IMR-90 (cell line): ENCODE measurements at regions not wholly inside any gene's neighbourhood (a gene's known extent, or its start where the extent isn't known, plus 50 kb on each side); places are given as distances from the start of the nearest gene placed in this dataset.

Source experiments
- ATAC-seq: fragments of 200-7000 bp; cut with Tn5 transposase; 2 replicates; pipeline ENCODE4 v1.9.1; 2020; ENCODE audit warnings: low read depth, mild to moderate bottlenecking, moderate library complexity
- BruUV-seq: library from RNA; stranded (reverse); fragments of 400-500 nt; replicated peaks from 2 replicates; lab custom pipeline; 2021; lab: Mats Ljungman, UMichigan
- CTCF ChIA-PET: fragments of 300-600 bp; formaldehyde crosslinking; extraction: SDS; loops from one replicate; lab custom pipeline; 2021; ENCODE audit warnings: antibody characterized with exemption; lab: Yijun Ruan, JAX
- POLR2A ChIA-PET: fragments of 300-600 bp; sonication (Branson Sonifier 250); formaldehyde crosslinking; loops from one replicate; lab custom pipeline; 2022; ENCODE audit warnings: antibody characterized with exemption; ENCODE audit not compliant: unreplicated experiment; lab: Charles Lee
- DNase-seq: peaks from one replicate; pipeline ENCODE4 v3.0.0; 2013
- H2AFZ ChIP-seq: replicated peaks from 2 replicates; pipeline ENCODE3; 2013; ENCODE audit warnings: low read length, mild to moderate bottlenecking; ENCODE audit not compliant: poor library complexity
- H2AK5ac ChIP-seq: 2 replicates; pipeline ENCODE4 v1.6.1; 2013; ENCODE audit warnings: low read depth, low read length, inconsistent platforms
- H2AK9ac ChIP-seq: replicated peaks from 2 replicates; pipeline ENCODE3; 2013; ENCODE audit warnings: mild to moderate bottlenecking, low read depth, low read length, moderate library complexity; ENCODE audit not compliant: poor library complexity
- H2BK120ac ChIP-seq: 2 replicates; pipeline ENCODE4 v1.6.1; 2013; ENCODE audit warnings: low read depth, low read length, inconsistent platforms
- H2BK15ac ChIP-seq: 3 replicates; pipeline ENCODE4 v1.6.1; 2013; ENCODE audit warnings: low read depth, low read length, inconsistent platforms
- H2BK20ac ChIP-seq: 2 replicates; pipeline ENCODE4 v1.6.1; 2013; ENCODE audit warnings: low read depth, mild to moderate bottlenecking, inconsistent platforms, low read length, moderate library complexity
- H2BK5ac ChIP-seq: 2 replicates; pipeline ENCODE4 v1.6.1; 2013; ENCODE audit warnings: mild to moderate bottlenecking, low read depth, low read length, inconsistent platforms; ENCODE audit not compliant: poor library complexity, severe bottlenecking
- H3K14ac ChIP-seq: replicated peaks from 2 replicates; pipeline ENCODE4 v1.6.1; 2013; ENCODE audit warnings: low read depth, low read length, inconsistent platforms
- H3K18ac ChIP-seq: 2 replicates; pipeline ENCODE4 v1.6.1; 2013; ENCODE audit warnings: low read depth, low read length, control low read depth
- H3K23ac ChIP-seq: 2 replicates; pipeline ENCODE4 v1.6.1; 2013; ENCODE audit warnings: low read depth, low read length, inconsistent platforms
- H3K27ac ChIP-seq: 2 replicates; pipeline ENCODE4 v1.5.1; 2013; ENCODE audit warnings: mild to moderate bottlenecking, control low read depth, low read length; ENCODE audit not compliant: insufficient read depth
- H3K27me3 ChIP-seq: 2 replicates; pipeline ENCODE4 v1.6.1; 2013; ENCODE audit warnings: low read length; ENCODE audit not compliant: control insufficient read depth, insufficient read depth
- H3K36me3 ChIP-seq: 2 replicates; pipeline ENCODE4 v1.6.1; 2013; ENCODE audit warnings: low read length, mixed read lengths; ENCODE audit not compliant: control insufficient read depth, insufficient read depth
- H3K4ac ChIP-seq: 2 replicates; pipeline ENCODE4 v1.6.1; 2013; ENCODE audit warnings: low read depth, low read length, inconsistent platforms
- H3K4me1 ChIP-seq: 2 replicates; pipeline ENCODE4 v1.6.1; 2013; ENCODE audit warnings: low read length, mixed read lengths; ENCODE audit not compliant: control insufficient read depth, insufficient read depth
- H3K4me2 ChIP-seq: 2 replicates; pipeline ENCODE4 v1.6.1; 2013; ENCODE audit warnings: low read depth, mild to moderate bottlenecking, control low read depth, low read length, moderate library complexity
- H3K4me3 ChIP-seq: 2 replicates; pipeline ENCODE4 v1.5.1; 2013; ENCODE audit warnings: low read depth, mild to moderate bottlenecking, control low read depth, low read length, moderate library complexity; ENCODE audit not compliant: insufficient read depth
- H3K56ac ChIP-seq: 2 replicates; pipeline ENCODE4 v1.6.1; 2013; ENCODE audit warnings: low read length, inconsistent platforms; ENCODE audit not compliant: insufficient read depth; ENCODE audit errors: extremely low read depth
- H3K79me1 ChIP-seq, 2 experiments: 2 replicates each; pipeline ENCODE4 v1.6.1; 2013; ENCODE audit warnings: low read length in 2 of 2, inconsistent platforms in 1 of 2, low read depth in 1 of 2
- H3K9ac ChIP-seq: 2 replicates; pipeline ENCODE4 v1.6.1; 2013; ENCODE audit warnings: low read depth, low read length, control low read depth
- H3K9me1 ChIP-seq: 2 replicates; pipeline ENCODE4 v1.6.1; 2013; ENCODE audit warnings: low read length, inconsistent platforms; ENCODE audit not compliant: insufficient read depth
- H3K9me3 ChIP-seq: 2 replicates; pipeline ENCODE4 v1.6.1; 2013; ENCODE audit warnings: low read length; ENCODE audit not compliant: control insufficient read depth, insufficient read depth
- H4K20me1 ChIP-seq: 2 replicates; pipeline ENCODE4 v1.6.1; 2013; ENCODE audit warnings: low read length, inconsistent platforms; ENCODE audit not compliant: insufficient read depth
- H4K5ac ChIP-seq: 2 replicates; pipeline ENCODE4 v1.6.1; 2013; ENCODE audit warnings: mild to moderate bottlenecking, low read depth, low read length, control low read depth
- H4K8ac ChIP-seq, 2 experiments: 2 replicates each; pipeline ENCODE4 v1.6.1; 2013; ENCODE audit warnings: low read depth in 2 of 2, low read length in 2 of 2, control low read depth in 1 of 2, inconsistent platforms in 1 of 2
- H4K91ac ChIP-seq: 2 replicates; pipeline ENCODE4 v1.6.1; 2013; ENCODE audit warnings: low read depth, low read length, inconsistent platforms; ENCODE audit not compliant: insufficient read depth
- CEBPB ChIP-seq: IDR thresholded peaks from 2 replicates; pipeline ENCODE4 v1.6.1; 2012; ENCODE audit warnings: low read depth, low read length, improper control_type of control experiment
- ELK1 ChIP-seq: fragments of 150-350 bp; IDR thresholded peaks from 2 replicates; pipeline ENCODE4 v1.6.1; 2016; ENCODE audit warnings: low read depth, mild to moderate bottlenecking, low read length, moderate library complexity, borderline replicate concordance
- MAFK ChIP-seq: IDR thresholded peaks from 2 replicates; pipeline ENCODE4 v1.6.1; 2012; ENCODE audit warnings: low read depth, low read length, improper control_type of control experiment
- NFE2L2 ChIP-seq: fragments of 150-350 bp; IDR thresholded peaks from 2 replicates; pipeline ENCODE4 v1.6.1; 2016; ENCODE audit warnings: low read depth, mild to moderate bottlenecking, low read length
- POLR2A ChIP-seq: IDR thresholded peaks from 2 replicates; pipeline ENCODE4 v1.6.1; 2012; ENCODE audit warnings: mild to moderate bottlenecking, low read depth, low read length
- RCOR1 ChIP-seq: IDR thresholded peaks from 2 replicates; pipeline ENCODE4 v1.6.1; 2012; ENCODE audit warnings: mild to moderate bottlenecking, low read length, improper control_type of control experiment; ENCODE audit not compliant: insufficient replicate concordance
- RFX5 ChIP-seq: IDR thresholded peaks from 2 replicates; pipeline ENCODE4 v1.8.0; 2012; ENCODE audit warnings: low read depth, mild to moderate bottlenecking, low read length, moderate library complexity
- WGBS, 2 experiments: methylation state at CpG; one replicate each; pipeline versions ENCODE4 v1.1.5 to v1.1.7; 2013; ENCODE audit warnings: missing lambda C conversion rate in 2 of 2; ENCODE audit not compliant: insufficient read length in 1 of 2; ENCODE audit errors: extremely low coverage in 2 of 2; 5-methylcytosine and 5-hydroxymethylcytosine counted together
- dilution Hi-C: fragments of 300-500 bp; cut with HindIII; formaldehyde crosslinking; loops from one replicate; pipeline ENCODE4 v1.14.3; 2018; ENCODE audit warnings: low sequenced_read_pairs; ENCODE audit not compliant: unreplicated experiment
- in situ Hi-C: fragments of 300-500 bp; cut with MboI; formaldehyde crosslinking; loops from 3 replicates; pipeline ENCODE4 v1.14.3; 2019; ENCODE audit warnings: low sequenced_read_pairs, inconsistent platforms, mixed read lengths
- intact Hi-C: fragments of 100-400 bp; cut with micrococcal nuclease; formaldehyde crosslinking; loops from 2 replicates; pipeline ENCODE4 v1.10.0; 2022
- TF ChIP-seq, protein P1 (sequence below): fragments of 150-350 bp; IDR thresholded peaks from 2 replicates; pipeline ENCODE4 v1.6.1; 2017; ENCODE audit warnings: mild to moderate bottlenecking, antibody characterized with exemption, low read length, low read depth

DNA sequence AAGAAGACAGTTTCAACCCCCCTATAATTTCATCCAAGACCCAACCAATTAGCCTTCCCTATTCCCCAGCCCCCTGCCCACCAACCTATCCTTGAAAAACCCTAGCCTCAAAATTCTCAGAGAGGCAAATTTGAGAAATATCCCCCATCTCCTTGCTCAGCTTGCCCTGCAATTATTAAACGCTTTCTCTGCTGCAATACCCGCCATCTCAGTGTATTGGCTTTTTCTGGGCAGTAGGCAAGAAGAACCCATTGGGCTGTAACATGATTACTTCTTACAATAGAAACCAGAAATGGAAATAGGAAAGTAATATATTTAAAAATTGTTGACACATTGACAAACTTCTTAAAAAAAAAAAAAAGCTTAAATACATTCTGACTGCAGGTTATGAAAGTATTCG lies 140.6 kb upstream of the CCDC150 start:
- Histone ChIP-seq H3K4me2 (no peak overlapping the region), H3K27ac (no peak overlapping the region), H3K4me1 (no peaks in the 10 kb centered on the region), H3K14ac (no peak overlapping the region), H4K20me1 (no peaks in the 10 kb centered on the region), H2BK15ac (no peak overlapping the region), H3K4ac (no peak overlapping the region), H3K9ac (no peak overlapping the region), H2AFZ (no peak overlapping the region), H2BK5ac (no peak overlapping the region), H2AK9ac (no peak overlapping the region), H3K79me1 (no peaks in the 10 kb centered on the region), H3K4me3 (no peak overlapping the region), H3K56ac (no peak overlapping the region), H3K18ac (no peak overlapping the region), H3K36me3 (no peaks in the 10 kb centered on the region), H4K8ac (no peak overlapping the region), H3K9me1 (no peaks in the 10 kb centered on the region), H3K23ac (no peak overlapping the region), H4K91ac (no peak overlapping the region), H3K9me3 (peaks cover 4% of the 10 kb centered on the region), H2BK120ac (no peak overlapping the region), H2AK5ac (no peak overlapping the region), H3K27me3 (no peaks in the 10 kb centered on the region), H2BK20ac (no peak overlapping the region), H4K5ac (no peak overlapping the region)
- dilution Hi-C loops (no loop called here), intact Hi-C loops (no loop called here), in situ Hi-C loops (no loop called here)
- CTCF ChIA-PET, result no interaction called here
- DNase-seq (no peak), ATAC-seq (no peak)
- no CpG with 5 or more reads among the region's 3 CpGs for WGBS, 2 experiments
- TF ChIP-seq, protein P1, sequence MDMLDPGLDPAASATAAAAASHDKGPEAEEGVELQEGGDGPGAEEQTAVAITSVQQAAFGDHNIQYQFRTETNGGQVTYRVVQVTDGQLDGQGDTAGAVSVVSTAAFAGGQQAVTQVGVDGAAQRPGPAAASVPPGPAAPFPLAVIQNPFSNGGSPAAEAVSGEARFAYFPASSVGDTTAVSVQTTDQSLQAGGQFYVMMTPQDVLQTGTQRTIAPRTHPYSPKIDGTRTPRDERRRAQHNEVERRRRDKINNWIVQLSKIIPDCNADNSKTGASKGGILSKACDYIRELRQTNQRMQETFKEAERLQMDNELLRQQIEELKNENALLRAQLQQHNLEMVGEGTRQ, result no peak
- no peak for TF ChIP-seq NFE2L2
- no peak for TF ChIP-seq ELK1
- TF ChIP-seq RCOR1, result no peak
- no peak for TF ChIP-seq RFX5
- TF ChIP-seq MAFK, result no peak
- TF ChIP-seq CEBPB, result no peak
- no peak for TF ChIP-seq POLR2A
- POLR2A ChIA-PET, result no interaction called here
- no TSS peak for BruUV-seq
